Testis (tissue), 2 donors: ENCODE measurements at regions not wholly inside any gene's neighbourhood (a gene's known extent, or its start where the extent isn't known, plus 50 kb on each side); places are given as distances from the start of the nearest gene placed in this dataset.

Source experiments
- POLR2A ChIP-seq: fragments of 450-650 bp; IDR thresholded peaks from one replicate; pipeline ENCODE4 v1.6.1; 2017; ENCODE audit warnings: antibody characterized with exemption, mild to moderate bottlenecking, moderate library complexity
- TF ChIP-seq, protein P1 (sequence below), 3 experiments: fragments of 450-650 bp in 2 of 3; fragments of 200-600 bp in 1 of 3; sonication (generic) in 1 of 3; IDR thresholded peaks; one replicate each; pipeline ENCODE4 v1.5.1; 2016 to 2019; ENCODE audit warnings: antibody characterized with exemption in 3 of 3, mild to moderate bottlenecking in 2 of 3, moderate library complexity in 1 of 3

- TF ChIP-seq, protein P1, sequence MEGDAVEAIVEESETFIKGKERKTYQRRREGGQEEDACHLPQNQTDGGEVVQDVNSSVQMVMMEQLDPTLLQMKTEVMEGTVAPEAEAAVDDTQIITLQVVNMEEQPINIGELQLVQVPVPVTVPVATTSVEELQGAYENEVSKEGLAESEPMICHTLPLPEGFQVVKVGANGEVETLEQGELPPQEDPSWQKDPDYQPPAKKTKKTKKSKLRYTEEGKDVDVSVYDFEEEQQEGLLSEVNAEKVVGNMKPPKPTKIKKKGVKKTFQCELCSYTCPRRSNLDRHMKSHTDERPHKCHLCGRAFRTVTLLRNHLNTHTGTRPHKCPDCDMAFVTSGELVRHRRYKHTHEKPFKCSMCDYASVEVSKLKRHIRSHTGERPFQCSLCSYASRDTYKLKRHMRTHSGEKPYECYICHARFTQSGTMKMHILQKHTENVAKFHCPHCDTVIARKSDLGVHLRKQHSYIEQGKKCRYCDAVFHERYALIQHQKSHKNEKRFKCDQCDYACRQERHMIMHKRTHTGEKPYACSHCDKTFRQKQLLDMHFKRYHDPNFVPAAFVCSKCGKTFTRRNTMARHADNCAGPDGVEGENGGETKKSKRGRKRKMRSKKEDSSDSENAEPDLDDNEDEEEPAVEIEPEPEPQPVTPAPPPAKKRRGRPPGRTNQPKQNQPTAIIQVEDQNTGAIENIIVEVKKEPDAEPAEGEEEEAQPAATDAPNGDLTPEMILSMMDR (IDR thresholded peaks at IDR 0.05), result no peak
- no peak for TF ChIP-seq POLR2A
Observed at GRCh38 chr1:30331415-30332065, 391.8 kb downstream of the MATN1 start.
